GM12878 (cell line): ENCODE measurements at regions not wholly inside any gene's neighbourhood (a gene's known extent, or its start where the extent isn't known, plus 50 kb on each side); places are given as distances from the start of the nearest gene placed in this dataset.

ENCODE experiments used
- ATAC-seq: fragments of 200-7000 bp; cut with Tn5 transposase; 3 replicates; pipeline ENCODE4 v1.9.1; 2020; ENCODE audit warnings: mild to moderate bottlenecking, moderate library complexity
- BruUV-seq: library from RNA; stranded (reverse); fragments of 400-500 nt; replicated peaks from 2 replicates; lab custom pipeline; 2021; lab: Mats Ljungman, UMichigan
- CTCF ChIA-PET: fragments of 300-600 bp; sonication (Branson Sonifier 250); formaldehyde crosslinking; extraction: SDS; loops from one replicate; lab custom pipeline; 2021; ENCODE audit warnings: inconsistent platforms; lab: Yijun Ruan, JAX
- POLR2A ChIA-PET: fragments of 350-600 bp; formaldehyde crosslinking; extraction: SDS; loops from one replicate; lab custom pipeline; 2021; ENCODE audit warnings: inconsistent platforms; lab: Charles Lee
- RAD21 ChIA-PET: fragments of 300-600 bp; sonication (Branson Sonifier 250); formaldehyde crosslinking; loops from one replicate; lab custom pipeline; 2023; ENCODE audit warnings: antibody characterized with exemption; ENCODE audit not compliant: unreplicated experiment; lab: Charles Lee
- SMC1A ChIA-PET: fragments of 300-600 bp; sonication (Branson Sonifier 250); formaldehyde crosslinking; loops from one replicate; lab custom pipeline; 2023; ENCODE audit not compliant: unreplicated experiment, uncharacterized antibody; lab: Charles Lee
- DNase-seq: peaks from one replicate; pipeline ENCODE4 v3.0.0-alpha.2; 2011; ENCODE audit warnings: low read depth, low spot score
- FAIRE-seq: peaks from 3 replicates; lab custom pipeline; 2011; peaks lifted over from hg19 to GRCh38; lab: Jason Lieb, UNC
- H2AFZ ChIP-seq: 2 replicates; pipeline ENCODE4 v1.6.0; 2011; ENCODE audit warnings: low read depth, low read length, control low read depth; ENCODE audit not compliant: control insufficient read depth
- H3K27ac ChIP-seq: 2 replicates; pipeline ENCODE4 v1.5.1; 2011; ENCODE audit warnings: control low read depth; ENCODE audit not compliant: control insufficient read depth, insufficient read depth
- H3K27me3 ChIP-seq, 2 experiments: replicated peaks in 1 of 2; 2 replicates each; pipeline versions ENCODE4 v1.6.0 to v1.6.1; 2011; ENCODE audit warnings: low read length in 1 of 2; ENCODE audit not compliant: control insufficient read depth in 2 of 2, insufficient read depth in 2 of 2
- H3K36me3 ChIP-seq, 2 experiments: 2 replicates each; pipeline ENCODE4 v1.5.1; 2011; ENCODE audit warnings: low read length in 1 of 2; ENCODE audit not compliant: control insufficient read depth in 2 of 2, insufficient read depth in 2 of 2
- H3K4me1 ChIP-seq: 2 replicates; pipeline ENCODE4 v1.6.1; 2011; ENCODE audit warnings: mild to moderate bottlenecking, low read length, moderate library complexity, mixed read lengths; ENCODE audit not compliant: control insufficient read depth, insufficient read depth
- H3K4me2 ChIP-seq: 2 replicates; pipeline ENCODE4 v1.6.0; 2011; ENCODE audit warnings: control low read depth; ENCODE audit not compliant: control insufficient read depth, insufficient read depth
- H3K4me3 ChIP-seq: fragments of 200-600 bp; sonication (generic); 2 replicates; pipeline ENCODE4 v1.5.1; 2016
- H3K79me2 ChIP-seq: 2 replicates; pipeline ENCODE4 v1.6.0; 2011; ENCODE audit warnings: low read length; ENCODE audit not compliant: control insufficient read depth, insufficient read depth
- H3K9ac ChIP-seq: 2 replicates; pipeline ENCODE4 v1.8.0; 2011; ENCODE audit warnings: low read length, control low read depth, mixed read lengths; ENCODE audit not compliant: control insufficient read depth, insufficient read depth
- H3K9me3 ChIP-seq: replicated peaks from 3 replicates; pipeline ENCODE4 v1.5.1; 2011; ENCODE audit warnings: mild to moderate bottlenecking, low read length; ENCODE audit not compliant: control insufficient read depth, insufficient read depth
- H4K20me1 ChIP-seq: 2 replicates; pipeline ENCODE4 v1.6.0; 2011; ENCODE audit not compliant: control insufficient read depth, insufficient read depth
- MEF2B ChIP-seq: fragments of 450-650 bp; IDR thresholded peaks from 2 replicates; pipeline ENCODE4 v1.6.1; 2018; ENCODE audit warnings: mild to moderate bottlenecking, moderate library complexity; ENCODE audit not compliant: partially characterized antibody, poor library complexity, severe bottlenecking
- POLR2A ChIP-seq: IDR thresholded peaks from 2 replicates; pipeline ENCODE4 v1.6.1; 2011; ENCODE audit warnings: low read depth, mild to moderate bottlenecking, low read length
- SIX5 ChIP-seq: IDR thresholded peaks from 2 replicates; pipeline ENCODE4 v1.6.1; 2011; ENCODE audit warnings: mild to moderate bottlenecking, low read depth, low read length, moderate library complexity; ENCODE audit not compliant: severe bottlenecking
- TBL1XR1 ChIP-seq: IDR thresholded peaks from 2 replicates; pipeline ENCODE4 v1.6.1; 2012; ENCODE audit warnings: low read depth, low read length, improper control_type of control experiment
- ZBED1 ChIP-seq: IDR thresholded peaks from 2 replicates; pipeline ENCODE4 v1.6.1; 2016; ENCODE audit warnings: borderline replicate concordance
- WGBS: methylation state at CpG from one replicate; pipeline ENCODE4 v1.1.6; 2016; ENCODE audit warnings: low lambda C conversion rate; ENCODE audit not compliant: insufficient replicate concordance, insufficient coverage; ENCODE audit errors: missing lambda C conversion rate; 5-methylcytosine and 5-hydroxymethylcytosine counted together
- in situ Hi-C: fragments of 300-500 bp; cut with MboI; formaldehyde crosslinking; loops from 9 replicates; pipeline ENCODE4 v1.14.3; 2018; ENCODE audit warnings: mixed read lengths
- intact Hi-C: fragments of 100-400 bp; cut with micrococcal nuclease; formaldehyde crosslinking; loops from one replicate; pipeline ENCODE4 v1.14.2; 2022; ENCODE audit not compliant: unreplicated experiment
- TF ChIP-seq, protein P1 (sequence below): fragments of 450-650 bp; IDR thresholded peaks from 2 replicates; pipeline ENCODE4 v1.6.1; 2017; ENCODE audit warnings: mild to moderate bottlenecking, moderate library complexity

DNA sequence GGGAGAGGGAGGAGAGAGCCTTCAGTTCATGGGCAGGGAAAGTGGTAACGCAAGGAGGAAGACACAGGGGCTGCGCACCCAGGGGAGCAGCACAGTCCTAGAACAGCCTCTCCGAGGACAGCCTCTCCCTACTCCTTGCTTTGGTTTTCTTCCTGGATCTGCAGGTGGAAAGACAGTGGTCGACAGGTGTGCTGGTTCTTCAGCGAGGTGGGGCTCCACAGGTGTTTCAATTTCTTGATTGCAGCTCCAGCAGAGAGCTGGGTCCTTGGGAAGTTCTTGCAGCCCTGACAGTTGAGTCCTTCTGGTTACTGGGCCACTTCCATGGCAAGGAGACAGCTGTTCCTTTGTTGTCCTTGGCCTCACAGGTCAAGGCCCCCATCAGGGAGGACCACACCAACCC is 220.7 kb upstream of the NR2F2 start:
- no peak for DNase-seq
- intact Hi-C loops: no loop called here
- ChIA-PET SMC1A (interaction anchor here (0.5 to 1.0 kb wide), 2 partner anchors 71 to 488 kb away, joined by 3 to 4 read pairs; no protein-coding TSS in a partner anchor), RAD21 (no interaction called here), POLR2A (no interaction called here), CTCF (no interaction called here)
- H3K9me3 ChIP-seq: no peaks in the 10 kb centered on the region; the same call in 2 of the 3 replicates
- TF ChIP-seq TBL1XR1 (no peak), POLR2A (no peak), SIX5 (no peak), MEF2B (no peak), ZBED1 (no peak)
- TF ChIP-seq, protein P1, sequence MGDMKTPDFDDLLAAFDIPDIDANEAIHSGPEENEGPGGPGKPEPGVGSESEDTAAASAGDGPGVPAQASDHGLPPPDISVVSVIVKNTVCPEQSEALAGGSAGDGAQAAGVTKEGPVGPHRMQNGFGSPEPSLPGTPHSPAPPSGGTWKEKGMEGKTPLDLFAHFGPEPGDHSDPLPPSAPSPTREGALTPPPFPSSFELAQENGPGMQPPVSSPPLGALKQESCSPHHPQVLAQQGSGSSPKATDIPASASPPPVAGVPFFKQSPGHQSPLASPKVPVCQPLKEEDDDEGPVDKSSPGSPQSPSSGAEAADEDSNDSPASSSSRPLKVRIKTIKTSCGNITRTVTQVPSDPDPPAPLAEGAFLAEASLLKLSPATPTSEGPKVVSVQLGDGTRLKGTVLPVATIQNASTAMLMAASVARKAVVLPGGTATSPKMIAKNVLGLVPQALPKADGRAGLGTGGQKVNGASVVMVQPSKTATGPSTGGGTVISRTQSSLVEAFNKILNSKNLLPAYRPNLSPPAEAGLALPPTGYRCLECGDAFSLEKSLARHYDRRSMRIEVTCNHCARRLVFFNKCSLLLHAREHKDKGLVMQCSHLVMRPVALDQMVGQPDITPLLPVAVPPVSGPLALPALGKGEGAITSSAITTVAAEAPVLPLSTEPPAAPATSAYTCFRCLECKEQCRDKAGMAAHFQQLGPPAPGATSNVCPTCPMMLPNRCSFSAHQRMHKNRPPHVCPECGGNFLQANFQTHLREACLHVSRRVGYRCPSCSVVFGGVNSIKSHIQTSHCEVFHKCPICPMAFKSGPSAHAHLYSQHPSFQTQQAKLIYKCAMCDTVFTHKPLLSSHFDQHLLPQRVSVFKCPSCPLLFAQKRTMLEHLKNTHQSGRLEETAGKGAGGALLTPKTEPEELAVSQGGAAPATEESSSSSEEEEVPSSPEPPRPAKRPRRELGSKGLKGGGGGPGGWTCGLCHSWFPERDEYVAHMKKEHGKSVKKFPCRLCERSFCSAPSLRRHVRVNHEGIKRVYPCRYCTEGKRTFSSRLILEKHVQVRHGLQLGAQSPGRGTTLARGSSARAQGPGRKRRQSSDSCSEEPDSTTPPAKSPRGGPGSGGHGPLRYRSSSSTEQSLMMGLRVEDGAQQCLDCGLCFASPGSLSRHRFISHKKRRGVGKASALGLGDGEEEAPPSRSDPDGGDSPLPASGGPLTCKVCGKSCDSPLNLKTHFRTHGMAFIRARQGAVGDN: no peak
- in situ Hi-C loops: no loop called here
- 42% methylated on average over 5 of the region's 5 CpGs for WGBS
- H3K4me1 ChIP-seq: no peaks in the 10 kb centered on the region
- ATAC-seq: no peak
- H3K79me2 ChIP-seq: no peaks in the 10 kb centered on the region
- H3K4me3 ChIP-seq: no peak overlapping the region
- no peak overlapping the region for H3K4me2 ChIP-seq
- no peak overlapping the region for H3K27ac ChIP-seq
- no peaks in the 10 kb centered on the region for H4K20me1 ChIP-seq
- H3K36me3 ChIP-seq: no peaks in the 10 kb centered on the region
- no peaks in the 10 kb centered on the region for H3K27me3 ChIP-seq
- no peak for FAIRE-seq
- BruUV-seq: no TSS peak
- no peak overlapping the region for H2AFZ ChIP-seq
- no peak overlapping the region for H3K9ac ChIP-seq
